H9 (cell line): ENCODE measurements at regions not wholly inside any gene's neighbourhood (a gene's known extent, or its start where the extent isn't known, plus 50 kb on each side); places are given as distances from the start of the nearest gene placed in this dataset.

Source experiments
- DNase-seq: peaks from one replicate; pipeline ENCODE4 v3.0.0-alpha.2; 2017
- H2AFZ ChIP-seq: one replicate; pipeline ENCODE4 v1.6.1; 2013; ENCODE audit warnings: mild to moderate bottlenecking, low read length, control low read depth, moderate library complexity
- H2AK5ac ChIP-seq: 2 replicates; pipeline ENCODE4 v1.6.1; 2013; ENCODE audit warnings: low read length, control low read depth, mixed read lengths; ENCODE audit not compliant: insufficient read length
- H2BK120ac ChIP-seq: one replicate; pipeline ENCODE4 v1.6.1; 2013; ENCODE audit warnings: low read depth, mild to moderate bottlenecking, low read length, control low read depth, inconsistent platforms; ENCODE audit not compliant: poor library complexity, severe bottlenecking
- H2BK12ac ChIP-seq: 2 replicates; pipeline ENCODE4 v1.6.1; 2013; ENCODE audit warnings: low read length, control low read depth, mixed read lengths, low read depth; ENCODE audit not compliant: insufficient read length
- H2BK15ac ChIP-seq: 2 replicates; pipeline ENCODE4 v1.6.1; 2013; ENCODE audit warnings: low read depth, low read length, control low read depth
- H2BK20ac ChIP-seq: one replicate; pipeline ENCODE4 v1.6.1; 2013; ENCODE audit warnings: low read depth, mild to moderate bottlenecking, low read length, control low read depth, inconsistent platforms; ENCODE audit not compliant: poor library complexity, severe bottlenecking
- H2BK5ac ChIP-seq: 2 replicates; pipeline ENCODE4 v1.6.1; 2013; ENCODE audit warnings: low read length, control low read depth, mixed read lengths; ENCODE audit not compliant: insufficient read length
- H3K14ac ChIP-seq: 2 replicates; pipeline ENCODE4 v1.6.1; 2013; ENCODE audit warnings: low read length, control low read depth; ENCODE audit not compliant: insufficient read depth
- H3K18ac ChIP-seq: 2 replicates; pipeline ENCODE4 v1.6.1; 2013; ENCODE audit warnings: low read depth, mild to moderate bottlenecking, mixed read lengths, low read length, control low read depth; ENCODE audit not compliant: insufficient read length
- H3K23ac ChIP-seq: 2 replicates; pipeline ENCODE4 v1.6.1; 2013; ENCODE audit warnings: low read length, control low read depth, mixed read lengths, low read depth; ENCODE audit not compliant: insufficient read length
- H3K23me2 ChIP-seq: 2 replicates; pipeline ENCODE4 v1.6.1; 2013; ENCODE audit warnings: low read depth, mild to moderate bottlenecking, mixed read lengths, low read length, control low read depth; ENCODE audit not compliant: insufficient read length, poor library complexity, severe bottlenecking
- H3K27ac ChIP-seq: 2 replicates; pipeline ENCODE4 v1.5.1; 2013; ENCODE audit warnings: low read length, control low read depth, mixed read lengths, low read depth; ENCODE audit not compliant: insufficient read length
- H3K27me3 ChIP-seq: 2 replicates; pipeline ENCODE4 v1.6.1; 2013; ENCODE audit warnings: low read length, control low read depth, inconsistent platforms; ENCODE audit not compliant: insufficient read depth
- H3K4ac ChIP-seq: 2 replicates; pipeline ENCODE4 v1.6.1; 2013; ENCODE audit warnings: low read depth, mild to moderate bottlenecking, control low read depth, inconsistent platforms, low read length, moderate library complexity
- H3K4me1 ChIP-seq: 2 replicates; pipeline ENCODE4 v1.6.1; 2013; ENCODE audit warnings: low read length, control low read depth, inconsistent platforms; ENCODE audit not compliant: insufficient read depth
- H3K4me2 ChIP-seq: 2 replicates; pipeline ENCODE4 v1.6.1; 2013; ENCODE audit warnings: low read length, control low read depth, mixed read lengths; ENCODE audit not compliant: insufficient read length, insufficient read depth
- H3K56ac ChIP-seq: 2 replicates; pipeline ENCODE4 v1.6.1; 2013; ENCODE audit warnings: low read depth, mild to moderate bottlenecking, mixed read lengths, low read length, control low read depth; ENCODE audit not compliant: insufficient read length
- H3K79me1 ChIP-seq: 2 replicates; pipeline ENCODE4 v1.6.1; 2013; ENCODE audit warnings: low read depth, mild to moderate bottlenecking, moderate library complexity, low read length, control low read depth, inconsistent platforms; ENCODE audit not compliant: insufficient read depth, poor library complexity, severe bottlenecking
- H3K79me2 ChIP-seq: 2 replicates; pipeline ENCODE4 v1.6.1; 2013; ENCODE audit warnings: low read length, control low read depth, inconsistent platforms; ENCODE audit not compliant: insufficient read depth
- H3K9ac ChIP-seq: 2 replicates; pipeline ENCODE4 v1.6.1; 2013; ENCODE audit warnings: low read length, control low read depth, mixed read lengths; ENCODE audit not compliant: insufficient read length; ENCODE audit errors: extremely low read depth
- H3K9me3 ChIP-seq: one replicate; pipeline ENCODE4 v1.6.1; 2013; ENCODE audit warnings: low read depth, low read length, inconsistent platforms; ENCODE audit not compliant: control insufficient read depth
- H3T11ph ChIP-seq: one replicate; pipeline ENCODE4 v1.6.1; 2013; ENCODE audit warnings: mild to moderate bottlenecking, low read length, control low read depth, inconsistent platforms
- H4K20me1 ChIP-seq: one replicate; pipeline ENCODE4 v1.6.1; 2013; ENCODE audit not compliant: control insufficient read depth, insufficient read length, insufficient read depth
- H4K5ac ChIP-seq: 2 replicates; pipeline ENCODE4 v1.6.1; 2013; ENCODE audit warnings: low read depth, mild to moderate bottlenecking, mixed read lengths, low read length, control low read depth; ENCODE audit not compliant: insufficient read length
- H4K8ac ChIP-seq: replicated peaks from 2 replicates; pipeline ENCODE4 v1.6.1; 2013; ENCODE audit warnings: low read length, control low read depth, mixed read lengths, low read depth; ENCODE audit not compliant: insufficient read length
- H4K91ac ChIP-seq: 2 replicates; pipeline ENCODE4 v1.6.1; 2013; ENCODE audit warnings: low read depth, mild to moderate bottlenecking, moderate library complexity, mixed read lengths, low read length, control low read depth; ENCODE audit not compliant: insufficient read length
- H3K27ac Mint-ChIP-seq, 3 experiments: 2 replicates in 2 of 3; 3 replicates in 1 of 3; pipeline ENCODE4 v1.8.0; 2020 to 2021; ENCODE audit warnings: mixed read lengths in 3 of 3, mild to moderate bottlenecking in 1 of 3, moderate library complexity in 1 of 3
- H3K27me3 Mint-ChIP-seq: 2 replicates; pipeline ENCODE4 v1.8.0; 2021; ENCODE audit warnings: low read depth, mild to moderate bottlenecking, moderate library complexity, mixed read lengths
- H3K36me3 Mint-ChIP-seq, 3 experiments: 2 replicates in 2 of 3; 3 replicates in 1 of 3; pipeline ENCODE4 v1.8.0; 2020 to 2021; ENCODE audit warnings: low read depth in 3 of 3, mixed read lengths in 3 of 3; ENCODE audit not compliant: insufficient read depth in 1 of 3
- H3K4me1 Mint-ChIP-seq, 2 experiments: 2 replicates each; pipeline ENCODE4 v1.8.0; 2020; ENCODE audit warnings: mixed read lengths in 2 of 2
- H3K4me3 Mint-ChIP-seq, 2 experiments: 2 replicates in 1 of 2; 3 replicates in 1 of 2; pipeline ENCODE4 v1.8.0; 2020 to 2021; ENCODE audit warnings: mild to moderate bottlenecking in 2 of 2, mixed read lengths in 2 of 2, moderate library complexity in 1 of 2
- H3K9me3 Mint-ChIP-seq, 2 experiments: 2 replicates in 1 of 2; 3 replicates in 1 of 2; pipeline ENCODE4 v1.8.0; 2020; ENCODE audit warnings: mild to moderate bottlenecking in 2 of 2, mixed read lengths in 2 of 2, moderate library complexity in 1 of 2
- WGBS: extraction: QIAGEN DNeasy Blood & Tissue Kit; methylation state at CpG from one replicate; pipeline ENCODE4 v1.1.7; 2013; ENCODE audit warnings: missing lambda C conversion rate, low lambda C conversion rate, mixed read lengths; ENCODE audit not compliant: insufficient read length; ENCODE audit errors: extremely low coverage; 5-methylcytosine and 5-hydroxymethylcytosine counted together
- TF ChIP-seq, protein P1 (sequence below): fragments of 200-600 bp; sonication (generic); conservative IDR thresholded peaks from 3 replicates; pipeline ENCODE4 v1.8.0; 2021; ENCODE audit warnings: antibody characterized with exemption, mild to moderate bottlenecking

DNA sequence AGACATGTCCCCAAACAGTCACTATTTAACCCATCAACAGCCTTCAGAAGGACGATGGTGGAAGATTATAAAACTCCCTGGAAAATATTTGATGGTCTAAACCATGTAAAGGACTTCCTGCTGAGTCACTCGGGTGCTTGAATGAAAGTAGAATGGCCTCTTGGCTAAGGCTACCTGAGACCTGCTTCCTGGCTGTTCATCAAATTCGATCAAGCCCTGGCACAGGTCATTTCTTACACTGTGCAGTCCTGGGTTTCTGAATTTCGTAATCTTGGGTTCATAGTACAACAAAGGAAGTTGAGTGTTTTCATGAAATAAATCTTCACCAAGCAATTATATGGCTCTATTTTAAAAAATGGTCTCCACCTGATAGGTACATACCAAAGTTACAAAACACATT lies 260.3 kb upstream of the RNF32 start:
- H3T11ph ChIP-seq = no peak overlapping the region
- no peaks in the 10 kb centered on the region for H3K79me2 ChIP-seq
- no peaks in the 10 kb centered on the region for H3K27me3 ChIP-seq
- H3K23ac ChIP-seq = no peak overlapping the region
- H3K18ac ChIP-seq = no peak overlapping the region
- TF ChIP-seq, protein P1, sequence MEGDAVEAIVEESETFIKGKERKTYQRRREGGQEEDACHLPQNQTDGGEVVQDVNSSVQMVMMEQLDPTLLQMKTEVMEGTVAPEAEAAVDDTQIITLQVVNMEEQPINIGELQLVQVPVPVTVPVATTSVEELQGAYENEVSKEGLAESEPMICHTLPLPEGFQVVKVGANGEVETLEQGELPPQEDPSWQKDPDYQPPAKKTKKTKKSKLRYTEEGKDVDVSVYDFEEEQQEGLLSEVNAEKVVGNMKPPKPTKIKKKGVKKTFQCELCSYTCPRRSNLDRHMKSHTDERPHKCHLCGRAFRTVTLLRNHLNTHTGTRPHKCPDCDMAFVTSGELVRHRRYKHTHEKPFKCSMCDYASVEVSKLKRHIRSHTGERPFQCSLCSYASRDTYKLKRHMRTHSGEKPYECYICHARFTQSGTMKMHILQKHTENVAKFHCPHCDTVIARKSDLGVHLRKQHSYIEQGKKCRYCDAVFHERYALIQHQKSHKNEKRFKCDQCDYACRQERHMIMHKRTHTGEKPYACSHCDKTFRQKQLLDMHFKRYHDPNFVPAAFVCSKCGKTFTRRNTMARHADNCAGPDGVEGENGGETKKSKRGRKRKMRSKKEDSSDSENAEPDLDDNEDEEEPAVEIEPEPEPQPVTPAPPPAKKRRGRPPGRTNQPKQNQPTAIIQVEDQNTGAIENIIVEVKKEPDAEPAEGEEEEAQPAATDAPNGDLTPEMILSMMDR = no peak
- H2BK20ac ChIP-seq = no peak overlapping the region
- H3K79me1 ChIP-seq = no peaks in the 10 kb centered on the region
- no peak overlapping the region for H2BK15ac ChIP-seq
- H4K8ac ChIP-seq = no peak overlapping the region
- no peak overlapping the region for H3K9ac ChIP-seq
- no peak overlapping the region for H3K4ac ChIP-seq
- H2BK120ac ChIP-seq = no peak overlapping the region
- Mint-ChIP-seq H3K4me1 (peaks cover 28 to 36% of the 10 kb centered on the region in 2 experiments), H3K27me3 (no peaks in the 10 kb centered on the region; the same call in 1 of the 2 replicates), H3K4me3 (no peak overlapping the region), H3K27ac (no peak overlapping the region), H3K36me3 (no peaks in the 10 kb centered on the region), H3K9me3 (no peaks in the 10 kb centered on the region)
- H3K23me2 ChIP-seq = no peaks in the 10 kb centered on the region
- no peak overlapping the region for H3K14ac ChIP-seq
- H4K20me1 ChIP-seq = no peaks in the 10 kb centered on the region
- H4K5ac ChIP-seq = no peak overlapping the region
- no peak overlapping the region for H2BK12ac ChIP-seq
- H2AFZ ChIP-seq = no peak overlapping the region
- H4K91ac ChIP-seq = no peak overlapping the region
- H3K27ac ChIP-seq = no peak overlapping the region
- no peak overlapping the region for H3K4me2 ChIP-seq
- H3K4me1 ChIP-seq = no peaks in the 10 kb centered on the region; the same call in 1 of the 2 replicates
- WGBS = no CpG with 5 or more reads among the region's 4 CpGs
- DNase-seq = no peak
- no peak overlapping the region for H2BK5ac ChIP-seq
- no peak overlapping the region for H2AK5ac ChIP-seq
- no peak overlapping the region for H3K56ac ChIP-seq
- H3K9me3 ChIP-seq = no peaks in the 10 kb centered on the region
